Activated CD4-positive, alpha-beta T cell treated with anti-CD3 and anti-CD28 coated beads, Interleukin-10, Interleukin-2, amounts not matched to agents 100 ng/mL and 50 ng/mL, durations not matched to agents 16 hours and 8 hours (primary cell): ENCODE measurements at regions not wholly inside any gene's neighbourhood (a gene's known extent, or its start where the extent isn't known, plus 50 kb on each side); places are given as distances from the start of the nearest gene placed in this dataset.

Experiments used
- DNase-seq: peaks from one replicate; pipeline ENCODE4 v3.0.0-alpha.2; 2020

DNA sequence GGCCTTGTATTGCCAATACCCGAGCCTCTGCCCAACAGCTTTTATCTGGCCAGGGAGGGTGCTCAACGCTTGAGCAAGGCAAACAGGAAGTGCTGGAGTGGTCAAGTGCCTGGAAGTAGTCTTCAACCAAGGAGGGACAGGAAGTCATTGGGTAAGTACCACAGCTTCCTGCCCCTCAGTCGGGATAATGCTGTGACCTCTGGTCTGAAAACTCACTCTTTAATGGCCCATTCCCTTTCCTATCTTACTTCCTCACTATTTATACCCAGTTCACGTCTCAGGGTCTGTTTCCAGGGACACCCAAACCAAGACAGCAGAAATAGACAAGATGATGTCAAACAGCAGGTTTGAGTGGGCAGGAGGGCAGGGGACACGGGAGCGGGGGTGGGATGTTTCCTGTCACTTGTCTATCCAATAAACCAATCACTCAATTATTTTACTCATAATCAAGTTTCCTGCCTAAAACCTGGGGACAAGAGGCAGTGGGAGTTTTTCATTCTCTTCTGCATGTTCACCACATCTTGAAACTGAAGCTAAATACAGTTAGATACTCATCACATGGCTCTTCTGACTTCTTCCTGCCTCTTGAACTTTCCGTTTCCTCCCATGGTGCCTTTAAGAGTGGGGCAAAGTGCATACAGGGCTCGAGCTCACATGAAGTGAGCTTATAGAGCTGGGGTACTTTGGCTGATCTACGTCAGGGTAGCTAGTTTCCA, 68.9 kb upstream of the CAB39 start:
- DNase-seq: peak; percentile 73

DNA sequence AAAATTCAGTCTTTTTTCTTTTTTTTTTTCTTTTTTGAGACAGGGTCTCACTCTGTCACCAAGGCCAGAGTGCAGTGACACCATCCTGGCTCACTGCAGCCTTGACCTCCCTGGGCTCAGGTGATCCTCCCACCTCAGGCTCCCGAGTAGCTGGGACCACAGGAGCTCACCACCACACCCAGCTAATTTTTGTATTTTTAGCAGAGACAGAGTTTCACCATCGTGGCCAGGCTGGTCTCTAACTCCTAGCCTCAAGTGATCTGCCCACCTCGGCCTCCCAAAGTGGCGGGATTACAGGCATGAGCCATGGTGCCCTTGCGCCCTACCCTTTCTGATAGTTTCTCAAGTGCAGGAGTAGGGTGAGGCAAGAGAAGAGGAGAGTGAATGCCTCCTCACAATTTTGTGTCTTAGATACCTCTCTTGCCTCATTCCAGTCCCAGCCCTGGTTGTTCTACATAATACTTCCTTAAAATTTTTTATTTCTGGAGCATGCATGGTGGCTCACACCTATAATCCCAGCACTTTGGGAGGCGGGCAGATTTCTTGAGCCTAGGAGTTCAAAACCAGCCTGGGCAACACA, 68.2 kb upstream of the CAB39 start:
- no peak for DNase-seq

GRCh38 chr2:230648356-230648755, 64.3 kb upstream of the CAB39 start:
- no peak for DNase-seq

- no peak for DNase-seq
Observed at GRCh38 chr2:230650585-230651137, 62.0 kb upstream of the CAB39 start.

- DNase-seq: no peak
Observed at GRCh38 chr2:230654057-230654456, 58.6 kb upstream of the CAB39 start.

DNA sequence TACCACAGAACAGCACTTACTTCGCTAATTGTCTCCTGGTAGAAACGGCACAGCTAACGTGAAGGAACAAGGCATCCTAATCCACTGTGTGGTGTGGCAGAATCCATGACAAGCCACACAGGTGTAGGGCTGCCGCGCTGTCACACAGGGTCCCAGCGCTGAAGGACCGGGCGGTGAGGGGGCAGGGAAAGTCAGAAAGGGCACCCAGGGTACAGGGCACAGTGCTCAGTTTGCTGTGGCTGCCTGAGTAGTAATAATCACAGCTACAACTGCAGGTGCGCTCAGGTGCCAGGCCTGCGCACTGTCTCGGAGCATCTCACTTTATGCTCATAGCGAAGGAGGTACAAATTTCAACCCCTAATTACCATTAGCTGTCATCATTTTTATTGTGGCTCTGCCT, 55.2 kb upstream of the CAB39 start:
- peak; percentile 31 for DNase-seq

GRCh38 chr2:230657906-230658305, 54.7 kb upstream of the CAB39 start:
- DNase-seq: peak; percentile 29

- DNase-seq: no peak
Observed at GRCh38 chr2:230658577-230658876, 54.1 kb upstream of the CAB39 start.

DNA sequence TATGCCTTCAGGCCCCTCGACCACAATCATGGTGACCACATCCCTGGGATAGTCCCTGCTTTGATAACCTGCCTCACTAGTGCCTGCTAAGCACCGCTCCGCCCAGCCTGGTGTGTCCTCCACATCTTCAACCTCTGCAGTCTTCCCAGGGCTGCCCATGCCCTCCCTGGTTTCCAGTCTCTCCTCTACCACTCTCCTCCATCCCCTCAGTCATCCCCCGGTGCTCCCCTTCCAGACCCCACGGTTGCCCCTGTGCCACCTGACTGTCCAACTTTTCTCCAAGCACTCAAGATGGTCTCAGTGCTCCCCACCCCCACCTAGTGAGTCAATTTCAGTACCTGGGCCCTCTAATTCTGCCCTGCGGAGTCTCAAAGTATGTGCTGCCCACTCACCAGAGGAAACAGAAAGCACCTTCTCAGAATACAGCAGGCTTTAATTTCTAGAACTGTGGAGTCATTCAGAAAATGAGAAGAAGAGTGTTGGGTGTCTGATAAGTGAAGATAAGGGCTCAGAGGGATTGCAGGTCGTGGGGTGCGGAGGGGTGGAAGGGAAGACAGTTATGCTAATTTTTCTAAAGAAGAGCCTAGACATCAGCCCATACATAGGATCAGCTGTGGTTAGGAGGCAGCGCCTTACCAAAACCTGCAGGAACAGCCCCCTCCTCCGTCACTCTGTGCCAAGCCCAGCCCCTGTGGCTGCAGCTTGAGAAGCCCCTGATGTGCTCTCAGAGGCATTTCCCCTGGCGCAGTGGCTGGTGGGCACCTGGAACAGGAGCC, 53.6 kb upstream of the CAB39 start:
- peak; percentile 96 for DNase-seq

GRCh38 chr2:230660294-230661060, 52.2 kb upstream of the CAB39 start:
- peak; percentile 95 for DNase-seq

DNA sequence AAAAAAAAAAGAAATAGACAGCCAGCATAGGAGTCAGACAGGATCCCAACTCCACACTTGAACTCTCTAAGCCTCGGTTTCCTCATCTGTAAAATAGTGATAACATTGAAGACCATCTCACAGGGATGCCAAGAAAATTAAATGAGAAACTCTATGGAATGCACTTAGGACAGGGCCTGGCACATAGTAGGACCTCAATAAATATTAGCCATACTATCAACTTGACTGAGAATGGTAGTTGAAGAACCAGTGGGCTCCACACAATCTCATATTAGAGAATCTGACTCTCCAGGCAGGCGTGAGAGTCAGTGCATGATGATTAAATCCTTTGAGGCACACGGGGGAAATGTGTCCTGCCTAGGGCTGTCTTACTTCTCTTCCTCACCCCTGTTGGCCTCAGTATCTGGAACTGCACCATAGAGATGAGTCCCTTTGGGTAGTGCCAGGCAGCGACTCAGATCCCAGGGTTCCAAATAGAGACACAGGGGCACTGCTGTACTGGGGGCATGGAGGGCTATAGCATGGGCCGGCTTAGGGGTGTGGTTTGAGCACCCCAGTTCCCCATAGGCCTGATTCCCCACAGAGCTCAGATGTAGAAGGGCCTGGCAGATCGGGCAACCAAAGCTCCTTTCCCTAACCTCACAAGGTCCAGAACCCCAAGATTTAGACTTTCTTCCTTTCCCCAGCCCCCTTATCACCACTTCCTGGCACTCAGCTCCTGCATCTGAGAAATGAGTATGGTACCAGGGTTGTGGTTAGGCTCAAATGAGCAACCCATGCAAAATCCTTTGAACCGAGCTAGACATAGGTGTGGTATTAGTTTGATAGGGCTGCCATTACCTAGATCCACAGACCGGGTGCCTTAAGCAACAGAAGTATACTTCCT, 51.3 kb upstream of the CAB39 start:
- DNase-seq: peak; percentile 96
